IMR-90 (cell line): ENCODE measurements at regions not wholly inside any gene's neighbourhood (a gene's known extent, or its start where the extent isn't known, plus 50 kb on each side); places are given as distances from the start of the nearest gene placed in this dataset.

ENCODE experiments used
- ATAC-seq: fragments of 200-7000 bp; cut with Tn5 transposase; 2 replicates; pipeline ENCODE4 v1.9.1; 2020; ENCODE audit warnings: low read depth, mild to moderate bottlenecking, moderate library complexity
- BruUV-seq: library from RNA; stranded (reverse); fragments of 400-500 nt; replicated peaks from 2 replicates; lab custom pipeline; 2021; lab: Mats Ljungman, UMichigan
- CTCF ChIA-PET: fragments of 300-600 bp; formaldehyde crosslinking; extraction: SDS; loops from one replicate; lab custom pipeline; 2021; ENCODE audit warnings: antibody characterized with exemption; lab: Yijun Ruan, JAX
- POLR2A ChIA-PET: fragments of 300-600 bp; sonication (Branson Sonifier 250); formaldehyde crosslinking; loops from one replicate; lab custom pipeline; 2022; ENCODE audit warnings: antibody characterized with exemption; ENCODE audit not compliant: unreplicated experiment; lab: Charles Lee
- DNase-seq: peaks from one replicate; pipeline ENCODE4 v3.0.0; 2013
- H2AFZ ChIP-seq: replicated peaks from 2 replicates; pipeline ENCODE3; 2013; ENCODE audit warnings: low read length, mild to moderate bottlenecking; ENCODE audit not compliant: poor library complexity
- H2AK5ac ChIP-seq: 2 replicates; pipeline ENCODE4 v1.6.1; 2013; ENCODE audit warnings: low read depth, low read length, inconsistent platforms
- H2AK9ac ChIP-seq: replicated peaks from 2 replicates; pipeline ENCODE3; 2013; ENCODE audit warnings: mild to moderate bottlenecking, low read depth, low read length, moderate library complexity; ENCODE audit not compliant: poor library complexity
- H2BK120ac ChIP-seq: 2 replicates; pipeline ENCODE4 v1.6.1; 2013; ENCODE audit warnings: low read depth, low read length, inconsistent platforms
- H2BK15ac ChIP-seq: 3 replicates; pipeline ENCODE4 v1.6.1; 2013; ENCODE audit warnings: low read depth, low read length, inconsistent platforms
- H2BK20ac ChIP-seq: 2 replicates; pipeline ENCODE4 v1.6.1; 2013; ENCODE audit warnings: low read depth, mild to moderate bottlenecking, inconsistent platforms, low read length, moderate library complexity
- H2BK5ac ChIP-seq: 2 replicates; pipeline ENCODE4 v1.6.1; 2013; ENCODE audit warnings: mild to moderate bottlenecking, low read depth, low read length, inconsistent platforms; ENCODE audit not compliant: poor library complexity, severe bottlenecking
- H3K14ac ChIP-seq: replicated peaks from 2 replicates; pipeline ENCODE4 v1.6.1; 2013; ENCODE audit warnings: low read depth, low read length, inconsistent platforms
- H3K18ac ChIP-seq: 2 replicates; pipeline ENCODE4 v1.6.1; 2013; ENCODE audit warnings: low read depth, low read length, control low read depth
- H3K23ac ChIP-seq: 2 replicates; pipeline ENCODE4 v1.6.1; 2013; ENCODE audit warnings: low read depth, low read length, inconsistent platforms
- H3K27ac ChIP-seq: 2 replicates; pipeline ENCODE4 v1.5.1; 2013; ENCODE audit warnings: mild to moderate bottlenecking, control low read depth, low read length; ENCODE audit not compliant: insufficient read depth
- H3K27me3 ChIP-seq: 2 replicates; pipeline ENCODE4 v1.6.1; 2013; ENCODE audit warnings: low read length; ENCODE audit not compliant: control insufficient read depth, insufficient read depth
- H3K36me3 ChIP-seq: 2 replicates; pipeline ENCODE4 v1.6.1; 2013; ENCODE audit warnings: low read length, mixed read lengths; ENCODE audit not compliant: control insufficient read depth, insufficient read depth
- H3K4ac ChIP-seq: 2 replicates; pipeline ENCODE4 v1.6.1; 2013; ENCODE audit warnings: low read depth, low read length, inconsistent platforms
- H3K4me1 ChIP-seq: 2 replicates; pipeline ENCODE4 v1.6.1; 2013; ENCODE audit warnings: low read length, mixed read lengths; ENCODE audit not compliant: control insufficient read depth, insufficient read depth
- H3K4me2 ChIP-seq: 2 replicates; pipeline ENCODE4 v1.6.1; 2013; ENCODE audit warnings: low read depth, mild to moderate bottlenecking, control low read depth, low read length, moderate library complexity
- H3K4me3 ChIP-seq: 2 replicates; pipeline ENCODE4 v1.5.1; 2013; ENCODE audit warnings: low read depth, mild to moderate bottlenecking, control low read depth, low read length, moderate library complexity; ENCODE audit not compliant: insufficient read depth
- H3K56ac ChIP-seq: 2 replicates; pipeline ENCODE4 v1.6.1; 2013; ENCODE audit warnings: low read length, inconsistent platforms; ENCODE audit not compliant: insufficient read depth; ENCODE audit errors: extremely low read depth
- H3K79me1 ChIP-seq, 2 experiments: 2 replicates each; pipeline ENCODE4 v1.6.1; 2013; ENCODE audit warnings: low read length in 2 of 2, inconsistent platforms in 1 of 2, low read depth in 1 of 2
- H3K9ac ChIP-seq: 2 replicates; pipeline ENCODE4 v1.6.1; 2013; ENCODE audit warnings: low read depth, low read length, control low read depth
- H3K9me1 ChIP-seq: 2 replicates; pipeline ENCODE4 v1.6.1; 2013; ENCODE audit warnings: low read length, inconsistent platforms; ENCODE audit not compliant: insufficient read depth
- H3K9me3 ChIP-seq: 2 replicates; pipeline ENCODE4 v1.6.1; 2013; ENCODE audit warnings: low read length; ENCODE audit not compliant: control insufficient read depth, insufficient read depth
- H4K20me1 ChIP-seq: 2 replicates; pipeline ENCODE4 v1.6.1; 2013; ENCODE audit warnings: low read length, inconsistent platforms; ENCODE audit not compliant: insufficient read depth
- H4K5ac ChIP-seq: 2 replicates; pipeline ENCODE4 v1.6.1; 2013; ENCODE audit warnings: mild to moderate bottlenecking, low read depth, low read length, control low read depth
- H4K8ac ChIP-seq, 2 experiments: 2 replicates each; pipeline ENCODE4 v1.6.1; 2013; ENCODE audit warnings: low read depth in 2 of 2, low read length in 2 of 2, control low read depth in 1 of 2, inconsistent platforms in 1 of 2
- H4K91ac ChIP-seq: 2 replicates; pipeline ENCODE4 v1.6.1; 2013; ENCODE audit warnings: low read depth, low read length, inconsistent platforms; ENCODE audit not compliant: insufficient read depth
- BHLHE40 ChIP-seq: fragments of 150-350 bp; IDR thresholded peaks from 2 replicates; pipeline ENCODE4 v1.6.1; 2016; ENCODE audit warnings: mild to moderate bottlenecking, low read depth, low read length
- CEBPB ChIP-seq: IDR thresholded peaks from 2 replicates; pipeline ENCODE4 v1.6.1; 2012; ENCODE audit warnings: low read depth, low read length, improper control_type of control experiment
- CHD1 ChIP-seq: IDR thresholded peaks from 2 replicates; pipeline ENCODE4 v1.6.1; 2012; ENCODE audit warnings: low read depth, low read length, improper control_type of control experiment
- CTCF ChIP-seq: conservative IDR thresholded peaks from 2 replicates; pipeline ENCODE4 v1.5.1; 2012; ENCODE audit warnings: mild to moderate bottlenecking, low read depth, low read length, improper control_type of control experiment
- FOS ChIP-seq: fragments of 150-350 bp; IDR thresholded peaks from 2 replicates; pipeline ENCODE4 v1.6.1; 2016; ENCODE audit warnings: low read depth, low read length
- MAFK ChIP-seq: IDR thresholded peaks from 2 replicates; pipeline ENCODE4 v1.6.1; 2012; ENCODE audit warnings: low read depth, low read length, improper control_type of control experiment
- MAZ ChIP-seq: IDR thresholded peaks from 2 replicates; pipeline ENCODE4 v1.6.1; 2012; ENCODE audit warnings: low read depth, mild to moderate bottlenecking, low read length, improper control_type of control experiment, moderate library complexity, borderline replicate concordance
- MXI1 ChIP-seq: IDR thresholded peaks from 2 replicates; pipeline ENCODE4 v1.6.1; 2012; ENCODE audit warnings: low read depth, mild to moderate bottlenecking, low read length, moderate library complexity, borderline replicate concordance
- NFE2L2 ChIP-seq: fragments of 150-350 bp; IDR thresholded peaks from 2 replicates; pipeline ENCODE4 v1.6.1; 2016; ENCODE audit warnings: low read depth, mild to moderate bottlenecking, low read length
- RFX5 ChIP-seq: IDR thresholded peaks from 2 replicates; pipeline ENCODE4 v1.8.0; 2012; ENCODE audit warnings: low read depth, mild to moderate bottlenecking, low read length, moderate library complexity
- SMC3 ChIP-seq: fragments of 150-350 bp; IDR thresholded peaks from 2 replicates; pipeline ENCODE4 v1.6.1; 2016; ENCODE audit warnings: low read depth, mild to moderate bottlenecking, antibody characterized with exemption, low read length, moderate library complexity
- WGBS, 2 experiments: methylation state at CpG; one replicate each; pipeline versions ENCODE4 v1.1.5 to v1.1.7; 2013; ENCODE audit warnings: missing lambda C conversion rate in 2 of 2; ENCODE audit not compliant: insufficient read length in 1 of 2; ENCODE audit errors: extremely low coverage in 2 of 2; 5-methylcytosine and 5-hydroxymethylcytosine counted together
- dilution Hi-C: fragments of 300-500 bp; cut with HindIII; formaldehyde crosslinking; loops from one replicate; pipeline ENCODE4 v1.14.3; 2018; ENCODE audit warnings: low sequenced_read_pairs; ENCODE audit not compliant: unreplicated experiment
- in situ Hi-C: fragments of 300-500 bp; cut with MboI; formaldehyde crosslinking; loops from 3 replicates; pipeline ENCODE4 v1.14.3; 2019; ENCODE audit warnings: low sequenced_read_pairs, inconsistent platforms, mixed read lengths
- intact Hi-C: fragments of 100-400 bp; cut with micrococcal nuclease; formaldehyde crosslinking; loops from 2 replicates; pipeline ENCODE4 v1.10.0; 2022

DNA sequence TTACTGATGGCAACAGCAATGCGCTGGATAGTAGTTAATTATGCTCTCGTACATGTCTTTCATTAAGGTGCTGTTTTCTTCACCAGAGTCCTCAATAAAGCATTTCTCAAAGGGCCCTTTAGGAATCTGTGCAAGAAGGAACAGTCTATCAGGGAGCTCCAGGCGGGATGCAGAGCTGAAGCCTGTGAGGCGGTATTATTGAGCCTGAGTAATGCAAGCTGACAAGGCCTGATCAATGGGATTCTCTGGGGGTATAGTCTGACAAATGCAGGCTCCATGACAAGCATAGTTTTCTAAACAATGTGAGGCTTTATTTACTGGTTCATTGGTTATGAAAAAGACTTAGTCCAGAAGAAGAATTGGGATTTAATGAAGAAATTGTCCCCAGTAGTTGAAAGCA lies 530.9 kb upstream of the CBLB start:
- Histone ChIP-seq H2AK9ac (no peak overlapping the region), H2BK20ac (no peak overlapping the region), H3K27me3 (no peaks in the 10 kb centered on the region), H3K4me1 (peaks cover 4% of the 10 kb centered on the region; the same call in 1 of the 2 replicates), H3K4me3 (no peak overlapping the region), H3K27ac (no peak overlapping the region), H2BK120ac (no peak overlapping the region), H4K5ac (no peak overlapping the region), H3K9me3 (no peaks in the 10 kb centered on the region), H3K9ac (no peak overlapping the region), H2AFZ (no peak overlapping the region), H3K56ac (no peak overlapping the region), H3K9me1 (no peaks in the 10 kb centered on the region), H3K23ac (no peak overlapping the region), H2BK5ac (no peak overlapping the region), H2BK15ac (no peak overlapping the region), H3K4me2 (no peak overlapping the region), H3K79me1 (no peaks in the 10 kb centered on the region), H2AK5ac (no peak overlapping the region), H3K4ac (no peak overlapping the region), H3K36me3 (no peaks in the 10 kb centered on the region), H3K14ac (no peak overlapping the region), H4K20me1 (no peaks in the 10 kb centered on the region), H3K18ac (peak overlapping the region; percentile 41; the same call in 1 of the 2 replicates), H4K91ac (no peak overlapping the region), H4K8ac (no peak overlapping the region)
- ChIA-PET CTCF (no interaction called here), POLR2A (no interaction called here)
- ATAC-seq, result no peak
- WGBS, 2 experiments, result 100% methylated on average over 1 of the region's 4 CpGs; no CpG with 5 or more reads in 1 of the 2 experiments
- no TSS peak for BruUV-seq
- intact Hi-C loops (no loop called here), dilution Hi-C loops (no loop called here), in situ Hi-C loops (no loop called here)
- no peak for DNase-seq
- no peak for TF ChIP-seq SMC3
- no peak for TF ChIP-seq CEBPB
- no peak for TF ChIP-seq FOS
- no peak for TF ChIP-seq MXI1
- no peak for TF ChIP-seq BHLHE40
- no peak for TF ChIP-seq MAZ
- no peak for TF ChIP-seq NFE2L2
- TF ChIP-seq CTCF, result no peak
- TF ChIP-seq CHD1, result no peak
- TF ChIP-seq MAFK, result no peak
- no peak for TF ChIP-seq RFX5
